SHP77 (cell line): ENCODE measurements at regions not wholly inside any gene's neighbourhood (a gene's known extent, or its start where the extent isn't known, plus 50 kb on each side); places are given as distances from the start of the nearest gene placed in this dataset.
A peak's percentile ranks its signal among the peaks of the same experiment; 100 is the strongest.

Experiments
- DNase-seq, 2 experiments: peaks; one replicate each; lab custom pipeline; 2025; lab: John Stamatoyannopoulos, UW

GRCh38 chr2:145144131-145144728, 624.3 kb upstream of the ZEB2 start:
- DNase-seq: no peak

GRCh38 chr2:145141981-145142380, 622.1 kb upstream of the ZEB2 start:
- no peak for DNase-seq

- no peak for DNase-seq
Measured at GRCh38 chr2:145140658-145141057, 620.7 kb upstream of the ZEB2 start.

GRCh38 chr2:145138626-145139025, 618.7 kb upstream of the ZEB2 start:
- no peak for DNase-seq

- DNase-seq: no peak
Measured at GRCh38 chr2:145137901-145138300, 618.0 kb upstream of the ZEB2 start.

- DNase-seq: no peak
Measured at GRCh38 chr2:145137211-145137610, 617.3 kb upstream of the ZEB2 start.

GRCh38 chr2:145136702-145137101, 616.8 kb upstream of the ZEB2 start:
- DNase-seq: no peak

- no peak for DNase-seq
Measured at GRCh38 chr2:145126146-145126545, 606.2 kb upstream of the ZEB2 start.

- DNase-seq: no peak
Measured at GRCh38 chr2:145124085-145124484, 604.2 kb upstream of the ZEB2 start.

- DNase-seq: peak; percentile 2 to 5
Measured at GRCh38 chr2:145123606-145124005, 603.7 kb upstream of the ZEB2 start.

GRCh38 chr2:145119225-145119624, 599.3 kb upstream of the ZEB2 start:
- no peak for DNase-seq

GRCh38 chr2:145116834-145117725, 597.2 kb upstream of the ZEB2 start:
- no peak for DNase-seq

GRCh38 chr2:145116056-145116455, 596.1 kb upstream of the ZEB2 start:
- no peak for DNase-seq

GRCh38 chr2:145114726-145115125, 594.8 kb upstream of the ZEB2 start:
- DNase-seq: no peak

- no peak for DNase-seq
Measured at GRCh38 chr2:145112467-145112866, 592.5 kb upstream of the ZEB2 start.

- no peak for DNase-seq
Measured at GRCh38 chr2:145110668-145111356, 590.9 kb upstream of the ZEB2 start.

GRCh38 chr2:145108959-145109710, 589.2 kb upstream of the ZEB2 start:
- no peak for DNase-seq

- no peak for DNase-seq
Measured at GRCh38 chr2:145108361-145108778, 588.5 kb upstream of the ZEB2 start.

- DNase-seq: no peak
Measured at GRCh38 chr2:145106293-145106692, 586.4 kb upstream of the ZEB2 start.

GRCh38 chr2:145102706-145103105, 582.8 kb upstream of the ZEB2 start:
- DNase-seq: no peak

GRCh38 chr2:145100301-145100700, 580.4 kb upstream of the ZEB2 start:
- no peak for DNase-seq

- no peak for DNase-seq
Measured at GRCh38 chr2:145096582-145096981, 576.7 kb upstream of the ZEB2 start.
